DMS 273 treated with DMSO at 0.1 percent for 48 hours (cell line): ENCODE measurements at regions not wholly inside any gene's neighbourhood (a gene's known extent, or its start where the extent isn't known, plus 50 kb on each side); places are given as distances from the start of the nearest gene placed in this dataset.
"Not testable (repeated sequence)": the region's sequence is repeated elsewhere in the genome, so short reads cannot be mapped to it uniquely, and the experiment has no call there.

Source experiments
- DNase-seq: peaks from one replicate; lab custom pipeline; 2025; lab: John Stamatoyannopoulos, UW

DNA sequence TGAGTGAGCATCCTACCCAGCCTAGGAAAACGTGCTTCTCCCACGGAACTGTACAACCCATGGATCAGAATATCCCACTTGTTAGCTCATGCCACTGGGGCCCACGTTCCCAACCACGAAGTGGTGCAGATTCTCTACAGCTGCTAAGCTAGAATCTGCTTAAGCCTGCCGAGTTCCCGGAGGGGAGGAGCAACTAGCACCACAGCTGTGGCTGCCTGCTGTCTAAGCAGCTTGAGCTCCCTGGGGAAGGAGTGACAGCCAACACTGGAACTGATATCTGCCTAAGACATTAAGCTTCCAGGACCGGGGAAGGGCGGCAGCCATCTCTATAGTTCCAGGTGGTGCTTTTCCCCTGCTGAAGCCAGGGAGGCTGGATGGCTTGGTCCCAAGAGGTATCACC, 334.7 kb upstream of the CHRM2 start:
- no peak for DNase-seq

DNA sequence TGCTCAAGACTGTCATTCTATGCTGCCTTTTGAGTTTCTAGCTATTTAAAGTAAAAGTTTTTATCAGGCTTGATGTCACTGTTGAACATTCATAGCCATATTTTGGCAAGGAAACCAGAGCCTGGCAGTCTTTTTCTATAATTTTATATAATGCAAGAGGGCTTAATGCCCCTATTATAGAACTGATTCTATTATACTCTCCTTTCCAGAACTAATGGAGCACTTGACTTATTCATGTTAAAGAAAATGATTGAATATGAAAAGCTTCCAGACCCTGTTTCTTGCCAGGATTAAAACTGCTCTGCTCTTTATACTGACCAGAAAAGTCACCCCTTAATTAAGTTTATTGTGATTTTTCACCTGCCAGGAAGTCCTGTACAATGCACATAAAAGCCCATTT, 337.6 kb upstream of the CHRM2 start:
- no peak for DNase-seq

DNA sequence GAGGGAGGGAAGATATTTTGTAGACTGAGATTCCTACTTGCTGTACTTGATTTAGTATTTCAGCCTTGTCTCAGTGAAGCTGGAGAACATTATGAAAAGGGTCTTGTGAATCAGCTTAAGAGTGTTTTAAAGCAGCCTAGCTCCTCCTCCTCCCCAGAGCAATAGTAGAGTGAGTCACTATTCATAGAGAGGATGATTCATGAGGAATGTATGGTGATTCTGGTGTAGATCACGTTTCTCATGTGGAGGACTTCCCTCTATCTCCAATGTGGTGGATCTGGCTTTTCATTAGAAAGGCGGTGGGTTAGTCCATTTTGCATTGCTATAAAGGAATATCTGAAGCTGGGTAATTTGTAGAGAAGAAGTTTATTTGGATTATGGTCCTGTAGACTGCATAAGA, 340.1 kb upstream of the CHRM2 start:
- DNase-seq = no peak

DNA sequence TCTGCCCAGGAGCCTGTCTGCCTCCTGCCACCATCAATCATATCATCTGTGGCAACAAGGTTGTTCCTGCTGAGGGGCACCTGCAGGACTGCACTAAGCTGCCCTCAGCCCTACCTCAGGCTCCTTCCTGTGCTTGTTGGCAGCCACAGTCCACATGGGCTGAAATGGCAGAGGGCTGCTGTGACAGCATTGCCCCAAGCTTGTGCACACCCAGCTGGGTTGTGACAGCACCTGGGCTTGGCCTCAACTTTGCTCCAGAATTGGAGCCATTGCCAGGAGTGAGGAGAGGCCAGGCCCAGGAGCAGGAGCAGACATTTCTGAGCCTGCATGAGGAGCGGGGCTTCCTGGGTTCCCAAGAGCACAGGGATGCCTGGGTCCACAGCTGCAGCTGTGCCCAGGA, 340.9 kb upstream of the CHRM2 start:
- no peak for DNase-seq

DNA sequence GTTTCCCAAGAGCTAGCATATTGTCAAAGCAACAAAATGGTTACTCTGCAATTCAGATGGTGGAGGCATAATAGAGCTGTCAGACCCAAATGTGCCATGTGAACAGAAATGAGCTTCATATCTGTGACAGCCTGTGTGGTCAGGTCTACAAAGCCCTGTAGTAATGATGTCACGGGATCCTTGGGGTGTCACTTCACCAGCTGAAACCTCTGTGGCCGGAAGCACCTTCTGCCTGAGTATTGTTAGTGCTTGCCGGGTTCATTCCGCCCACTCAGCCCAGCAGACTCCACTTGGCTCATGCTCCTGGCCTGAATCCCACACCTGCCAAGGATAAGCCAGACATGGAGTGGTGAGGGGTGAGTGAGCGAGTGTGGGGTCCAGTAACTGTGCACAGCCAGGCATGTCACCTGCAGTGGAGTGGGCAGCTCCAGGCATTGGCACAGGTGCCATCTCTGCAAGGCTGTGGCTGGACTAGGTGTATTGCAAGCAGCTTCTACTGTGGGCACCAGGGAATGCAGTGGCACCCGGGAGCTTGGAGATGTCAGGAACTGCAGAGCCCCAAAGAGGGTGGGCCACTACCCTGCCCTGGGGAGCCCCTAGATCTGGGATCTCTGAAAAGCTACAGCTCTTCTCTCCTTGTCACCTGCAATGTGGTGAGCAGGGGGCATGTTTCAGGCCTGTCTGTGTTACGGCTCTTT, 341.9 kb upstream of the CHRM2 start:
- DNase-seq = no peak

DNA sequence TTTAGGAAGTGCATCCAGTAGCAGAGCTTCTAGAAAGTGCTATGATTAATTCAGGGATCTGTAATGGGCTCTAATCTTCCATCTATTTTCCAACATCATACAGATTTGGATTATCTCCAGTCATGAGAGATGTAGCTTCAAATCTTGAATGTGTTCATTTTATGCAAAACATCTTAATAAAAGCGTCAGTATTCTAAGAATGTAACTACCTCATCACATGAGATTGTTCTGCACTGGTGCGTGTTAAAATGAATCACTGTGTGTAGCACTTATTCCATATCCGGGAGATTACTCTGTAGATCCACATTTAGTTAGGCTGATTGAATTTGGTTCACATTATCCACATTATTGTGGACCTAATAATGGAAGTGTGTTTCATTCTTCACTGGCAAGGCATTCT, 344.9 kb upstream of the CHRM2 start:
- DNase-seq = no peak

DNA sequence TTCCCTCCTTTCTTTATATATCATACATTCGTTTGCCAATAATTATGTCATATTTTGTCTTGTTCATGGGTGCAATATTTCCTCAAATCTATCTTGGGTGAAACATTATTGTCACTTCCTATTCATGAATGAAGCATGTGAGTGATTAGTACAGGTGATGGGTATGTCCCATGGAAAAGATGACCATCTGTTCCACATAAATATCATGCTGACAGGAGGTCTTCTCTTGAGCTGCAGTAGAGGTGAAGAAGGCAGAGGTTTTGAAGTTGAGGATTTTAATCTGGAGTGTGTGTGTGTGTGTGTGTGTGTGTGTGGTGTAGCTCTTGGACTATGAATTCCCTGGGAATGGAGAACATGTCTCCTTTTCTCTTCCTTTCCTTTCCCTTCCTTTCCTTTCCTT, 350.5 kb upstream of the CHRM2 start:
- no peak for DNase-seq

DNA sequence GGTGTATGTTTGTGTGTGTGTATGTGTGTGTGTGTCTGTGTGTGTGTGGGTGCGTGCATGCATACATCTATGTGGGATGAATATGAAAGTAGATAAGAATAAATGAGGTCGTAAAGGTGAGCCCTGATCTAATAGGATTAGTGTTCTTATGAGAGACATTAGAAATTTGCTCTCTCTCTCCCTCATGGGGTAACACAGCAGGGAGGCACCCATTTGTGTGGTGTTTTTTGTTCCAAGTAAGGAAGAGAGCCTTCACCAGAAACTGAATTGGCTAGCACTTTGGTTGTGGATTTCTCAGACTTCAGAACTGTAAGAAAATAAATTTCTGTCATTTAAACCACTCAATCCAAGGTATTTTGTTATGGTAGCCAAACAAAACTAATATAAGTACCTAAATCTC, 353.7 kb upstream of the CHRM2 start:
- no peak for DNase-seq

DNA sequence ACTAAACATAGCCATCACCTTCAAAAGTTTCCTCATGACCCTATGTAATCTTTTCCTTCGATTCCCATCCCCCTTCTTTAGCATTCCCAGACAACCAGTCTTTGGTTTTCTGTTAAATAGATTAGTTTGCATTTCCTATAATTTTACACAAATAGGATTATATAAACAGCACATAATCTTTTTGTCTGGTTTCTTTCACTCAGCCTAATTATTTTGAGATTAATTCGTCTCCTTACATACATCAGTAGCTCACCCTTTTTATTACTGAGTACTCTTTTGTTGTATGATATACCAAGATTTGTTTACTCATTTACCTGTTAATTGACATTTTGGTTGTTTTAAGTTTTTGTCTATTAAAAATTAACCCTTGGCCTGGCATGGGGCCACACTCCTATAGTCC, 354.7 kb upstream of the CHRM2 start:
- no peak for DNase-seq

DNA sequence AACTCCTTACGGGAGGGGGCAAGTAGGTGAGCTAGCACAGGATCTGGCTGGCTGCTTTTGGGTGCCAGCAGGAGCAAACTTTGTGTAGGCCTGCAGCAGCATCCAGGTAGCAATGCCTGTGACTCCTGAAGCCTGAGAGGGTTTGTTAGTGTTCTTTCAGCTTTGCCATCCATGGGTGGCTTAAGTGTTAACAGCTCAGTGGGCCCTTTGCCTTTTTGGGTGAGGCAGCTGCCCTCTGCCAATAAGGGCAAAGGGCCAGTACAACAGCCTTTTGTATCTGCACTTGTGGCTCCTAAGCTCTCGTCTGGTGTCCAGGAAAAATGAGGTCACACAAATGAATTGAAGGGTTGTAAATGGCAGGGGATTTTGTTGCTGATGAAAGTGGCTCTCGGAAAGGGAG, 359.0 kb upstream of the CHRM2 start:
- DNase-seq = no peak

DNA sequence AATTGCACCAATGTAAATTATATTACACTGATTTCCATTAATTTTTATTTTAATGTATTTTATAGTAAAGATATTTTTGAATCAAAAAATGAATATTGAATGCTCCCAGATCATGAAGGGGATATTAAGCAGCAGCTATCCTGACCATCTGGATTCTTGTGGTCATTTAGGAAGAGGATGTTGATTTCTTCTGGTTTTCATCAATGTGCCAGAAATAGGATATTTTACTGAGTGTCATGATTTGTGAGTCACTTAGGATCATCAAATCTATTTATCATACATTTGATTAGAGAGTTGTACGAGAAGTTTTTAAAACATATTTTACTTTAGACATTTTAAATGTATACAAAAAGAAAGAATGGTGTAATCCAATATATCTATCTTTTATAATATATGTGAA, 366.3 kb upstream of the CHRM2 start:
- no peak for DNase-seq

DNA sequence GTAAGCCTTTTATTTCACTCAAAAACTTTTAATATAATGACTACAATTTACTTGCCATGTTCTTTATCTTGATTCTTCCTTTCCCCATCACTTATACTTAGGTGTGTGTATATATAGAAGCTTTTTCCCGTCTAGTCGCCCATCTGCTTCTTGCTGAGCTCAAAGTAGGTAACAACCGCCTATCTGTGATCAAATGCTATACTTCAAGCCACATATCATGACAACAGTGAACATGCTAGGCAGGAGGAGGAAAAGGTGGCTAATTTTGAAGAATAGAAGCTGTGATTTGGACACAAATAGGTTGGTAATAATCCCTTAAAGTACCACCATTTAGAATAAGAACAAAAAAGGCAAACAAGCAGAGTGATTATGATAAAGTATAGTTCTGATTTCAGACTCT, 367.3 kb upstream of the CHRM2 start:
- DNase-seq = no peak

DNA sequence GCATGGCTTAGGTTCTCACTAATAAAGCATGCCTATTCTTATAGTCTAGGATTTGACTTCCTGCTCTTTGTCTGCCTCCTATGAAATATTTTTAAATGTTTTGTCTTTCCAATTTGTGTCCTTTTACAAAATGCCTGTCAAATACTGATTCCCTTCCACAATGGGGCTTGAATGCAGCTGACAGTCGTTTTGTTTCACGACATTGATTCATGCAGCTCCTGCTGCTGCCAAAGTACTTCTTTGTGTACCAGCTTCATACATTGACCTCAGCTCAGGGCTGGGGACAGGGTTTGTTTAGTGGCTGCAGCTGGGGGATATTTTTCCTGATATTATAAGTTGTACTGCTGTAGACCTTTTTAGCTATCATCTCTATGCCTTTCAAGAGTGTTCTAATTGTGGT, 371.9 kb upstream of the CHRM2 start:
- no peak for DNase-seq

DNA sequence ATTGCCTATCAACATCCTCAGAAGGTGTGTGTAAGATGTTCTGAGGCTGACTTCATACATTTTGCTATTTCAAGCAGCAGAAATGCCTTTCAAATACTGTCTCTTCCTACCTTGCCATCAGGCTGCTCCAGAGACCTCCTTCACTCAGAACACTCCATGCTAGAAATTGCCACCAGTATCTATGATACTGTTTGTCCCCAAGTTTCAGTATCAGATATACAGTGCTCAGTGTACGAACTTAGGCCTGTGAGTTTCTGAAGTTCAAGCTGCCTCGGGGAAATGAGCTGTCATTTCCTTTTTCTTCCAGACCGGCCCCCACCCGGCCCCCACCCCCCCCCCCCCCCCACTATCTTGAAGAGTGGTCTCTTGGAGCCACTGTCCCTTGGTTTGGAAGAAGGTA, 373.4 kb upstream of the CHRM2 start:
- no peak for DNase-seq

DNA sequence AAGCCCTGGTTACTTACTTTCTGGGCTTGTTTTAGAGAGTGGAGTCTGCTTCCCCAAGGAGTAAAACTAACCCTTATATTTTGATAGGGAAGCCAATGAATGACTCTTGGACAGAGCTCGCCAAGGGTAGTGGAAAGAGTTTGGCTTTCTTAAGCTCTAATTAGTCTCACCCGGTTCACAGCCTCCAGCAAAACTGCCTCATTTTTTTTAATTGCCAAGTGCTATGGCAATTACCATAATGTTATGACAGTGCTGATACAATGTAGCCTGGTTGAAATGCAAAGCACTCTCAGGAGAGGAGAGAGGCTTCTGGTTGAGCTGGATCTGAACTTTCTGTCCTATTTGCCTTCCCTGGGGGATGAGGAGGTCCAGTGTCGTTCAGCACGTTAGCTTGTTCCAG, 376.1 kb upstream of the CHRM2 start:
- no peak for DNase-seq

DNA sequence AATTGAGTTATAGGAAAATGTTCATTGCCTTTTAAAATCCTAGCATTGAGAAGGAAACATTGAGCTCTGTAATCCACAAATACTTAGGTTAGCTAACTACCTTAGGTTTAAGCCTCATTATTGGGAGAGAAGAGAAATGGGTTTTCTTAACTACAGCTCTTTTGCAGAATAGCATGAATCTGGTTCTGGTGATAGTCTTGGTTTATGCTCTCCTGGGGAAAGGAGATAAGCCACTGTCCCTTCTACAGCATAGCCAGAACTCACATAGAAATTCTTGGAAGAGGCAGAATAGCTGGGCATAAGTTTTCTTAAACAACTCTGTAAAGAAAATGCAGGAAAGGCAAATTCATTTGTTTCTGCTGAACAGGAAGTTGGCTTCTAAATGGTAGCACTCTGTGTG, 378.6 kb upstream of the CHRM2 start:
- DNase-seq = no peak

DNA sequence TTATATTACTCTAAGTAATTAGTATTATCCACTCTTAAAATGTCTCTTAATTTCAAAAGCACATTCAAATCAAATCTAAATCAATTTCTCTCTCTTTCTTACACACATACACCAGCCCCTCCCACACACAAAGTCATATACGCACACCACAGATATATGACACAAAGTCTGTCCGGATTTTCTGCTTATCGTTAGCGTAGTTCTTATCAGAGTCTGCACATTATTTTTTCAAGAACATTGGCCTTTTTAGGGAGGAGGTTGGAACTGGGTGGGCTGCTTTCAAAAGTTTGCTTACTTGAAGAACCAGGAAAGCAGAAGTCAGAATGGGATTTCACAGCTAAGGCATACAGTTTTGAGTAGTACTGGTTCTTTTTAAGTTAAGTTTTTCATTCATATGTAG, 387.6 kb upstream of the CHRM2 start:
- DNase-seq = no peak

DNA sequence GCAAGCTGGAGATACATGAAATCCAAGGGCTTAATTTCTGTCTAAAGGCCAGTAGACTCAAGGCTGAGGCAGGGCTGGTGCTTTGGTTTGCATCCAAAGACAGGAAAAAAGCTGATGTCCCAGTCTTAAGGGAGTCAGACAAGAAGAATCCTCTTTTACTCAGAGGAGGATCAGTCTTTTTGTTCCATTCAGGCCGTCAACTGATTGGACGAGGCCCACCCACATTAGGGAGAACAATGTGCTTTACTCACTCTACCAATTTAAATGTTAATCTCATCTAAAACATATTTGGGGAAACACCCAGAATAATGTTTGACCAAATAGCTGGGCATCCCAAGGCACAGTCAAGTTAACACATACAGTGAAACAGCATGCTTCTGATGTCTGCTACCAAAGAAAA, 388.5 kb upstream of the CHRM2 start:
- no peak for DNase-seq

DNA sequence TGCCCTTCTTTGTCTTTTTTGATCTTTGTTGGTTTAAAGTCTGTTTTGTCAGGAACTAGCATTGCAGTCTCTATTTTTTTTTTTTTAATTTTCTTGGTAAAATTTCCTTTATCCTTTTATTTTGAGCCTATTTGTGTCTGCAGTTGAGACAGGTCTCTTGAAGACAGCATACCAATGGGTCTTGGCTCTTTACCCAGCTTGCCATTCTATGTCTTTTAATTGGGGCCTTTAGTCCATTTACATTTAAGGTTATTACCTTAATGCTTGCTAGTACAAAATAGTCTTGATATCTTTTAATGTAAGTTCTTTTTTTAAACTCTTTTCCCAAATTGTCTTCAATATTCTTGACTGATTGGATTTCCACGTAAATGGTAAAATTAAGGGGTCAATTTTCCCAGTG, 398.3 kb upstream of the CHRM2 start:
- no peak for DNase-seq

DNA sequence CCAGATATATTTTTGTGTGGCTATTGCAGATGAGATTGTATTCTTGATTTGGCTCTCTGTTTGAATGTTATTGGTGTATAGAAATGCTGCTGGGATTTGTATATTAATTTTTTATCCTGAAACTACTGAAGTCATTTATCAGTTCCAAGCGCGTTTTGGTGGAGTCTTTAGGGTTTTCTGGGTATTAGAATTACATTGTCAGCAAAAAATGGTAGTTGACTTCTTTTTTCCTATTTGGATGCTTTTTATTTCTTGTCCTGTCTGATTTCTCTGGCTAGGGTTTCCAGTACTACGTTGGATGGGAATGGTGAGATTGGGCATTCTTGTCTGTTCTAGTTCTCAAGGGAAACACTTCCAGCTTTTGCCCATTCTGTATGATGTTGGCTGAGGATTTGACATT, 415.5 kb upstream of the CHRM2 start:
- DNase-seq = no peak

DNA sequence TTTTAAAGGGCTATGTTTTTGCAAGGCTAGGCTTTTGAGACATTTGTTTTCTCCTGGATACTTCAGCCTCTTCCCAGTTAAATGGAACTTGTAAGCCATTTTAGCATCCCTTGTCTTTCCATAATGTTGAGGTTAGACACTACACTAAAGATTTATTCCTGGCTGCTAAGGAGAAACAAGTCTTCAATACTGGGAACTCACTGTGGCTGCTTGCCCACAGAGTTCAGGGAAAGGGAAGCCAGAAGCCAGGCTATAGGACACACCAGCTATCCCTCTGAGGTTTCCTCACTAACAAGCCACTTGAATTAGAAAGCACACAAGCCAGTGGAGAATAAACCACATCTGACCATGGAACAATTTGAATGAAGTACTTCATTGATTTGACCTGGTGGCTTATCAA, 421.7 kb upstream of the CHRM2 start:
- DNase-seq = no peak

DNA sequence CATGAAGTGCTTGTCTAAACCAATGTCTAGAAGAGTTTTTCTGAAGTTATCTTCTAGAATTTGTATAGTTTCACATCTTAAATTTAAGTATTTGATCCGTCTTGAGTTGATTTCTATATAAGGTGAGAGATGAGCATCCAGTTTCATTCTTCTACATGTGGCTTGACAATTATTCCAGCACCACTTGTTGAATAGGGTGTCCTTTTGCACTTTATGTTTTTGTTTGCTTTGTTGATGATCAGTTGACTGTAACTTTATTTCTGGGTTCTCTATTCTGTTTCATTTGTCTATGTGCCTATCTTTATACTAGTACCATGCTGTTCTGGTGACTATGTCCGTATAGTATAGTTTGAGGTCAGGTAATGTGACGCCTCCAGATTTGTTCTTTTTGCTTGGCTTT, 426.6 kb upstream of the CHRM2 start:
- no peak for DNase-seq

DNA sequence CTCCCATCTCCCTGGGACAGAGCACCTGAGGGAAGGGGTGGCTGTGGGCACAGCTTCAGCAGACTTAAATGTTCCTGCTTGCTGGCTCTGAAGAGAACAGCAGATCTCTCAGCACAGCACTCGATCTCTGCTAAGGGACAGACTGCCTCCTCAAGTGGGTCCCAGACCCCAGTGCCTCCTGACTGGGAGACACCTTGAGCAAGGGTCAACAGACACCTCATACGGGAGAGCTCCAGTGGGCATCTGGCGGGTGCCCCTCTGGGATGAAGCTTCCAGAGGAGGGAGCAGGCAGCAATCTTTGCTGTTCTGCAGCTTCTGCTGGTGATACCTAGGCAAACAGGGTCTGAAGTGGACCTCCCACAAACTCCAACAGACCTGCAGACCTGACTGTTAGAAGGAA, 436.7 kb upstream of the CHRM2 start:
- not testable (repeated sequence) for DNase-seq

DNA sequence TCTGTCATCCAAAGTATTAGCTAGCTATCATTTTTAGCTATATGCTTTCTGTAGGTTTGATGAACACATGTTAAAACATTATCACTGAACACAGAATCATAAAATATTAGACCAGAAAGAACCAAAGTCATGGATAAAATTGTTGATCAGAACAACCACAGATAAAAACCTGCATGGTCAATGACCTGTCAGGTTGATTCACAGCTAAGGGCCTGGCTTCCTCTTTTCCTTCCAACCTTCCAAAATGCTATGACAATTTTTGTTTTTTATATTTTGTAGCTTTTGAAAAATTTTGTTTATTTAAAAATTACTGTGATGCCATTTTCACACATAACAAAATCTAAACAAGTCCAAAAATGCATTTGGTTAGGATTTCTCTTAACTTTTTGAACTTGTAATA, 444.4 kb upstream of the CHRM2 start:
- no peak for DNase-seq

DNA sequence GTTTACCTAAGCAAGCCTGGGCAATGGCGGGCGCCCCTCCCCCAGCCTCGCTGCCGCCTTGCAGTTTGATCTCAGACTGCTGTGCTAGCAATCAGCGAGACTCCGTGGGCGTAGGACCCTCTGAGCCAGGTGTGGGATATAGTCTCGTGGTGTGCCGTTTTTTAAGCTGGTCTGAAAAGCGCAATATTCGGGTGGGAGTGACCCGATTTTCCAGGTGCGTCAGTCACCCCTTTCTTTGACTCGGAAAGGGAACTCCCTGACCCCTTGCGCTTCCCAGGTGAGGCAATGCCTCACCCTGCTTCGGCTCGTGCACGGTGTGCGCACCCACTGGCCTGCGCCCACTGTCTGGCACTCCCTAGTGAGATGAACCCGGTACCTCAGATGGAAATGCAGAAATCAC, 442.6 kb upstream of the MTPN start:
- not testable (repeated sequence) for DNase-seq
